ENCODE measurements at regions not wholly inside any gene's neighbourhood (a gene's known extent, or its start where the extent isn't known, plus 50 kb on each side); places are given as distances from the start of the nearest gene placed in this dataset.
A peak's percentile ranks its signal among the peaks of the same experiment; 100 is the strongest.
"Not testable (repeated sequence)": the region's sequence is repeated elsewhere in the genome, so short reads cannot be mapped to it uniquely, and the experiment has no call there.

DNA sequence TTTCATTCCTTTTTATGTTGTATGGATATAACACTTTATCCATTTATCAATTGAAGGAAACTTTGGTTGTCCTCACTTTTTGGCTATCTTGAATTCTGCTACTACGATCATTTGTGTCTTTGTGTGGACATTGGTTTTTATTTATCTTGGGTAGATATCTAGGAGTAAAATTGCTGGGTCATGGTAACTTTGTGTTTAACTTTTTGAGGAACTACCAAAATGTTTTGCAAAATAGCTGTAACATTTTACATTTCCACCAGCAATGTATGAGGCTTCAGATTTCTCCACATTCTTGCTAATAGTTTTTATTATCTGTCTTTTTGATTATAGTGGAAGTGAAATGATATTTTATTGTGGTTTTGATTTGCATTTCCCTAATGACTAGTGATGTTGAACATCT lies 55.6 kb downstream of the TLNRD1 start:
- DNase-seq (ENCODE audit: low spot score), result no peak

DNA sequence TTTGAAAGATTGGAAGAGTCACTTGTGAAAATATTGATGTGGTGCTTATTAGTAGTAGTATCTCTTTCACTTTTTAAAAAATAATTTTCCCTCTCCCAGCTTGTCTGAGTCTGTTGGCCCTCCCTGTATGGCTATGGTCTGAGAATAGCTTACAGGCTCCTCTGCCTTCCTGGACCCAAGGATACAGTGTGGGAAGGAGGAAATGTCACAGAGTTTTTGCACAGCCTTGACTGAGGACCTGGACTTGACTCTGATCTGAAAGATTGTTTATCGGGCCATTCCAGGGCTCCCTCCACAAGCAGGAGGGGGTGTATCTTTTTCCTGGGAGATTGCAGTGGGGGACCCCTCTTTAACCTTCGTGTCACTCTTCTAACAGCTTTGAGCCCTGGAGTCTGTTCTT lies 59.7 kb downstream of the TLNRD1 start:
- no peak for DNase-seq (ENCODE audit: low spot score)

DNA sequence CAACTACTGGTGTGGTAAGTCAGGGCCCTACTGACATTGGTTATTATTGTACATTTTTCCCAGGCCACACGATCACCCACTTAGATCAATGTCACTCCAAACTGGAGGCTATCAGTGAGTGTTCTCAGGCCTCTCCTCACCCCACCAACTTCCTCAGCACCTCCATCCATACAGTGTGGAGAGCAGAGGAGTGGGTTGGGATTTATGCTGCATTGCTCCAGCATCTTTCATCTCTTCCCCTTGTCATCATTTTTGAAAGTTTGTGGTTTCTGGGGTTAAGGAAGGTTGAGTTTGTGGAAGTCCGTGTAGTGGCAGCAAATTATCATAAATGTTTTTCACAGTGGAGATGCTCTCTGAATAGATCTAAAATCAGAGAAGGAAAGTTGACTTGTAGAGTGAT lies 60.2 kb downstream of the TLNRD1 start:
- DNase-seq (ENCODE audit: low spot score), result no peak

DNA sequence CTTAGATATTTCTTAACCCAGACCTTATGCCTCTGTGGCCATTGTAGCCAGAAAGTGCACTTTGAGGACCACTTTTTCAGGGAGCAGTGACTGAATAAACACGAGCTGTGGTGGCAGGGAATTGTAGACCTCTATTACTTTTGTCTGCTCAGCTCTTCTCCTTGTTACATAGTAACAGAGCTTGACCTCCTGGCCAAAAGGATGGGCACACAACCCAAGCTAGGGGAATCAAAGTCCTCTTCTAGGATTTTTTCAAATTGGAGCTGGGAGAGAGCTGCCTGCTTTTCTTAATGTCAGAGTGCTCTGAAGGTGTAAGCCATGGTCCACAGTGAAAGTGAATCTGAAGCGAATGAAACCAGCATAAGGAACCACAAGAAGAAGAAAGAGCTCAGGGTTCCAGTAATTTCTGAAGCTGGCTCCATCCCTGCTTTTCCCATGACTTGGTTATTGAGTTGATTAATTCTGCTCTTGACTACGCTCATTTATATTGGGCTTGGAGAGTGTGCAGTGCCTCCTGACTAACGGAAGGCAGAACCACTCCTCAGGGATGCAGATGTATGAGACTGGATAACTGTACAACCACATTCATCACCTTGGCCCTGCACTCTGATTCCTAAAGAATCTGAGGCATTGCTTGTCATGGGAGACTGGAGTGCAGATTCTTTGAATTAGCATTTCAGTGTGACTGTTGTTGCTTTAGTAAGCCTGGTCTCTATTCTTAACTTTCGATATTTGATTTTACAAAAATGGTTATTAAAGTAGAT lies 60.9 kb downstream of the TLNRD1 start:
- DNase-seq (ENCODE audit: low spot score), result no peak

DNA sequence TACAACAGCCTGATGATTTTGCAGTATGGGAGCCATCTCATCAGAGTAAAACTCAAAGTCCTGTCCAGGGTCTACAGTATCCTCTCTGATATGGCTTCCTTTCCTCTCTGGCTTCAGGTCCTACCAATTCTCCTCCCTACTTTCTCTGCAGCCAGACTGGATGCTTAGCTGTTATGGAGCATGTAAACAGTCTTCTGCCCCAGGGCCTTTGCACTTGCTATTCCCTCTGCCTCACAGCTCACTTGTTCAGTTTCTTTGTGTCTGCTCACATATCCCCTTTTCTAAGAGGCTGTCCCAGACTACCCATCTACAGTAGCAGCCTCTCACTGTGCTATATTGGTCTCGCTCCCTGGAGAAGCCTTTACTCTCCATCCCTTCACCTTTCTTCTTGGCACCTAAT lies 62.2 kb downstream of the TLNRD1 start:
- no peak for DNase-seq (ENCODE audit: low spot score)

DNA sequence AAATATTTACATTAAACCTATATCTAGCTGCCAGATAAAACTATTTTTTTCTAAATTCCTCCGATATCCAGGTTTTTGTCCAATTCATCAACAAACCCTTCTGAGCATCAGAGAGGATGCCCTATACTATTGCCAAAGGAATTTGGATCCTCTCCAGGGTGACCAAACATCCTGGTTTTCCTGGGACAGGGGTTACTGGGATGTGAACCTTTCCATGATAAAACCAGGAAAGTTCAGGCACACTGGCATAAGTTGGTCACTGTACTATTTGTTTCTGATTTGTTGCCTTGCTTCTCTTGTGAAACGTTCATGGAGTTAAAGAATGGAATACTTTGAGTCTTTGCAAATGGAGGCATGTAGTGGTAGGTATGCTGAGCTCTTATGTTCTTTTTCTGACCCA lies 63.5 kb downstream of the TLNRD1 start:
- DNase-seq (ENCODE audit: low spot score), result no peak

DNA sequence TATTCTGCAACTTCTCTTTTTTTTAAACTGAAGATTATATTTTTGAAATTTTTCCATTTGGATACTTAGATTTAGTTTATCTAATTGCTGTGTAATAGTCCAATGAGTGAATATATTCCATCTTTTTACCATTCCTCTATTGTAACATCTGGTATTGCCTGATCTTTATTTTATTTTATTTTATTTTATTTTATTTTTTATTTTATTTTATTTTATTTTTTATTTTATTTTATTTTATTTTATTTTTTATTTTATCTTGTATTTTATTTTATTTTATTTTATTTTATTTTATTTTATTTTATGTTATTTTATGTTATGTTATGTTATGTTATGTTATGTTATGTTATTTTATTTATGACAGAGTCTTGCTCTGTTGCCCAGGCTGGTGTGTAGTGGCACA lies 66.5 kb upstream of the CFAP161 start:
- DNase-seq (ENCODE audit: low spot score), result not testable (repeated sequence)

DNA sequence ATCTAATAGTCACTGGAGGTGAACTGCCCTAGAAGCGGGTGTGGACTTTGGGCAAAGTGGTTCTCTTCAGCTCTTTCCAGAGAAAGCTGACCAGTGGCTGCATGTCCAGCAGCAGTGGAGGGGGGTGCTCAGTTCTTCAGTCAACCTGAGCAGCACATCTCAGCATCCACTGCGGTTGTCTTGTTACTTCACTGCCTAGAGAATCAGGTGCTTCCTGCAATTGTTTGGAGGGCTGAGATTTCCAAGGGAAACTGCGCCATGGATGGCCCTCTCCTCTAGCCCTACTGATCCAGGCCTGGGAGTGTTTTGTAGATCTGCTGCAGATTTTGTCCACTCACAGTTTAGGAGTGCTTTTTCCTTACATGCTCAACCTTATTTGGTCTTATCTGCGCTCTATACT lies 65.6 kb upstream of the CFAP161 start:
- DNase-seq (ENCODE audit: low spot score), result no peak

DNA sequence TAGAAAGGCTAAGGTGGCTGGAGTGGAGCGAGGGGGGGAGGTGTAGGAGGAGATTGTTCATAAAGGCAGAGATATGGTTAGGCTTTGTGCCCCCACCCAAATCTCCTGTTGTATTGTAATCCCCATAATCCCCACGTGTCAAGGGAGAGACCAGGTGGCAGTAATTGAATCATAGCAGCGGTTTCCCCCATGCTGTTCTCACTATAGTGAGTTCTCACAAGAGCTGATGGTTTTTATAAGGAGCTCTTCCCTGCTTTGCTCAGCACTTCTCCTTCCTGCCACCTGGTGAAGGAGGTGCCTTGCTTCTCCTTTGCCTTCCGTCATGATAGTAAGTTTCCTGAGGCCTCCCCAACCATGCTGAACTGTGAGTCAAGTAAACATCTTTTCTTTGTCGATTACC lies 64.7 kb upstream of the CFAP161 start:
- no peak for DNase-seq (ENCODE audit: low spot score)

DNA sequence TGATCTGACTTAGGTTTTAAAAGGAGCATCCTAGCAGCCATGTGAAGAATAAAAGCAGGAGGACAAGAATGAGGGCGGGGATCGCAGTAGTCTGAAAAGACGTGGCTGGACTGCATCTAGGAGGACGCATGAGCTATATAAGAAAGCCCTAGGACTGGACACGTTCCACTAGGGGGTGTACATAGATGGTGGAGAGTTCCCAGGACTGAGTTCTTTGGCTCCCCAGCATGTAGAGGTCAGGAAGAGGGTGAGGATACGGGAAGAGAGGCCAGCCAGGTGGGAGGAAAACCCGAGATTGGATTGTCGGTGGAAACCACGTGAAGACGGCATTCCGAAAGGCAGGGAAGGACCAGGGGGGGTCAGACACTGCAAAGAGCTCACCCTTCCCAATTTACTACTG lies 64.2 kb upstream of the CFAP161 start:
- DNase-seq (ENCODE audit: low spot score), result no peak

DNA sequence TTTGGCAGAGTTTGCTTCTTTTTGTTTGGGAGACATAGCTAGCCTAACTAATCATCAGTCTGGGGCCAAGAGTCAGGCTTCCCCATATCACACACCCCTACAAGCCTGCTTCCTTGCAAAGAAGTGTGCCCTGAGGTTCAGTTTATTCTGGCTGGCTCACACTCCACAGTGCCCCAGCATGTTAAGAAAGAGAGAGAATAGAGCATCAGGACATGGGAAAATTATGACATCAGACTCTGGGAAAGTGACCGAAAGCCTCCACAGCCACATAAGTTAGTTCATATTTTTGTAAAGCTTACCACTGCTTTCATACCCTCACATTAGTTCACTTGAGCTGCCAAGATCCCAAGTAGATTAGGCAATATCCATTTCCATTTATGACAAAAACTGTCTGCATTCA lies 63.0 kb upstream of the CFAP161 start:
- DNase-seq (ENCODE audit: low spot score), result peak; percentile 55

DNA sequence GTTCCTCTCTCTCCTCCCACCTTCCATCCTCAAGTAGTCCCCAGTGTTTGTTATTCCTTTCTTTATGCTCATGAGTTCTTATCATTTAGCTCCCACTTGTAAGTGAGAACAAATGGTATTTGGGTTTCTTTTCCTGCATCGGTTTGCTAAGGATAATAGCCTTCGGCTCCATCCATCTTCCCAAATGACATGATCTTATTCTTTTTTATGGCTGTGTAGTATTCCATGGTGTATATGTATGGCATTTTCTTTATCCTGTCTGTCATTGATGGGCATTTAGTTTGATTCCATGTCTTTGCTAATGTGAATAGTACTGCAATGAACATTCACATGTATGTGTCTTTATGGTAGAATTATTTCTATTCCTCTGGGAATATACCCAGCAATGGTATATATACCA lies 62.4 kb upstream of the CFAP161 start:
- DNase-seq (ENCODE audit: low spot score), result no peak

DNA sequence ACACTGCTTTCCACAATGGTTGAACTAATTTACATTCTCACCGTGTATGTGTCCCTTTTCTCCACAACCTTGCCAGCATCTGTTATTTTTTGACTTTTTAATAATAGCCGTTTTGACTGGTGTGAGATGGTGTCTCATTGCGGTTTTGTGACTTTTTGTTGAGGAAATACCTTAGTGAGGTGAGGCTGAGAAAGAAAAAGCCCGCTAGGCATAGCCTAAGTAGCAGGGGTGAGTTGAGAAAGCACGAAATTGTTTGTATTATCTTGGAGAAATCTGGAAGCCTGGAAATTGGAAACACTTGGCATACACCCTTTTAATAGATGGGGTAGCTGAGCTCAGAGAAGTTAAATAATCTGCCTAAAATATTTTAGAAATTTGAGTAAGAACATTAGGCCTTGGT lies 61.5 kb upstream of the CFAP161 start:
- no peak for DNase-seq (ENCODE audit: low spot score)

DNA sequence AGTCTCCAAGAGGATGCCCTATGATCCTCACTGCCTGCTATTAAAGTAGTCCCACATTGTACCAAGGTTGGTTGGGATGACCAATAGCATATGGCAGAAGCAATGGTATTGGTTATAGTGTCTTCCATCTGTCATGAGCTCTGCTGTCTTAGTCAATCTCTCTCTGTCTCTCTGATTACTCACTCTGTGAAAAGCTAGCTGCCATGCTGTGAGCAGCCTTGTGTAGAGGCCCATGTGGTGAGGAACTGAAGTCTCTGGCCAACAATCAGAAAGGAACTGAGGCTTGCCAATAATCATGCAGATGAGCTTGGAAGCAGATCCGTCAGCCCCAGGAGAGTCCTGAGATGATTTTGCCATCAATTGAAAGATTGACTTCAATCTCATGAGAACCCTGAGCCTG lies 60.3 kb upstream of the CFAP161 start:
- DNase-seq (ENCODE audit: low spot score), result no peak

DNA sequence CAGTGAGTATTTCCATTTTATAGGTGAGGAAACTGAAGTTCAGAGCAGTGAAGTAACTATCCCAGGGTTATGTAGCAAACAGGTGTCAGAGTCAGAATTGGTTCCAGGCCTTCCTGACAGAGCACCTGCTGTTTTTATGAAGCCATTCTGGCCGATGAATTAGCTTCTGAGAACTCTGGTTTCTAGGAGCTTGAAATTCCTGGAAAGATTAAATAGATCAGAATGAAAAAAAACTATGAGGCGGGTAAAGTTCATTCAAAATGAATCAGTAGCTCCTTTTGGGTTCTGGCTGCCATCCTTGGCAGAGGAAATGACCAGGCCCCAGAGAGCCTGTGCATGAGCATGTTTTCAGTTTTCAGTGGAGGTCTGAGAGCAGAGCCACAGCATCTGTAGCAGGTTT lies 59.3 kb upstream of the CFAP161 start:
- no peak for DNase-seq (ENCODE audit: low spot score)

DNA sequence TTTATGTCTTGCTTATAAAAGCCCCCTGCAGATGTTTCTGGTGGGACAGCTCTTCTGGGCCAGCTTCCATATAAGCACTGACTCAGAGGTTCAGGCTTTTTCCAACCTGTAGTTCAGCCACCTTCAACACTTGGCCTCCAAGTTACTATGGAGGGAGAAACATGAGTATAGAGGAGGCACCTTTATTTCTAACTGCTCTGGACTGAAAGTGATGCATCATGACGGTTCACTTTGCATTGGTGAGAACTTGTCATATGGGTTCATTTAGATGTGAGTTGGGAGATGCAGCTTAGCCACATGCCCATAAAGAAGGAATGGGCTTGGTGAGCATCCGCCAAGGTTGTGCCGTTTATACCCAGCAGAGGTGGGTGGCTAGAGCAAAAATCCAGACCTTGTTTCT lies 58.8 kb upstream of the CFAP161 start:
- DNase-seq (ENCODE audit: low spot score), result no peak

DNA sequence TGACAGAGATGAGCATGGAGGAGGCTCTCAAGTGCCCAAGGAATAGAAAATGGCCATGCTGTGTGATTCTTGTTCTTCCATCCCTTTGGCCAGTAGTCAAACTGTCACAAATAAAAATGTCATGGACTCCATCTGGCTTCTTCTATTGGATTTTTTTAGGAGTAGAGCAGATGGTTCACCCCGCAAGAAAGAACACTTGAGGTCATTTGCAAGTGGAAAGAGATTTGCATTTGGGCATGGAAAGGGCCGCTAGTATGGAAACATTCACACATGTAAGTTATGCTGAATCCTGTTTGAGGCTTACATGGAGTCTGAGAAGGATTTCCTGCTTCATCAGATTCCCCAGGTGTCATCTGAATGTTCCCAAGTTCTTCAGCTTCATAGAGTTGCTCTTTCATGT lies 53.1 kb upstream of the CFAP161 start:
- DNase-seq (ENCODE audit: low spot score), result no peak

DNA sequence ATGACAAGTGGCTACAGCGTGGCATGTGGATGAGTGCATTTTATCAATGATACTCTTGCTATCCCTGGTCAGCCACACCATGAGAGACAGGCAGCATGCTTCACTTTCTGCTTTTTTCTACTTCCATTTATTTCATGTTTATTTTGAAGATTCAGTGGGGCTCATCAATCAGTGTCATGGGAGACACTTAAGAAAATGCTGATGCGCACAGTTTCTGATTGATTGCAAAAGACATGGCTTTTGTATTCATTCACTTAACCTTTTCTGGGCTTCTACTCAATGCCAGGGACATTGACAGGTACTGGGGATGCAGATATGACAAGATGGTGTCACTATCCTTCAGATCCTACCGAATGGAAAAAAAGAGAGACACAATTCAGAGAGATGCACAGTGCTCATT lies 50.9 kb upstream of the CFAP161 start:
- no peak for DNase-seq (ENCODE audit: low spot score)

Data from AG20443 (cell line).